ENCODE measurements at regions not wholly inside any gene's neighbourhood (a gene's known extent, or its start where the extent isn't known, plus 50 kb on each side); places are given as distances from the start of the nearest gene placed in this dataset.

DNA sequence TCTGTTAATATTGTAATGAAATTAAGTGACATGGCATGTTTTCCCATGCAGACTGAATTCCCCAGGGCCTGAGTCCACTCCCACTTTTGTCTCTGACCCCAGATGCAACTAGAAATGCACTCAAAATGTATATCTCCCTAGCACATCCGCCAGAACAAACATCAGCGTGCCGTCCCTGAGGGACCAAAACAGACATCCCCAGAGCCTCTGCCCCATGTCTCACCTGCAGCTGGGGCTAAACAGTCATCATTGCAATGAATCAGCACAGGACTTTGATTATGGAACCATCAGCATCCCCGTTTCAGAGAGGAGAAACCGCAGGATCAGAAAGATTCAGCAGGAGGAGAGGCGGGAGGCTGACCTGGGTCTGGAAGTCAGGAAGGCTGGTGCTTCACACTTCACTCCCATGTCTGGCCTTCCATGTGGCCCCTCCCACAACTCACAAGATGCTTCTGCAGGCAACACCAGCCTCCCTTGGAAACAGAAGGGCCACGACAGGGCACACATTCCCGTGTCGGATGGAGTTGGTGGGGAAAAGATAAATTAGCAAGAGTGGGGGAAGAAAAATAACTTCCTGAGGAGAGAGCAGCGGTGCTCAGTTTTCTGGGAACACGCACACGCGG, 130.6 kb upstream of the VSTM2B start:
- no peak overlapping the region for H3K27ac Mint-ChIP-seq
- H3K4me1 Mint-ChIP-seq (ENCODE audit: low read depth): no peaks in the 10 kb centered on the region
- no peak for DNase-seq (ENCODE audit: low spot score, unreplicated experiment)
- H3K36me3 Mint-ChIP-seq (ENCODE audit: insufficient read depth): no peaks in the 10 kb centered on the region
- H3K4me3 Mint-ChIP-seq (ENCODE audit: low read depth): no peak overlapping the region
- peaks cover 22% of the 10 kb centered on the region for H3K27me3 Mint-ChIP-seq
- TF ChIP-seq, protein P1, sequence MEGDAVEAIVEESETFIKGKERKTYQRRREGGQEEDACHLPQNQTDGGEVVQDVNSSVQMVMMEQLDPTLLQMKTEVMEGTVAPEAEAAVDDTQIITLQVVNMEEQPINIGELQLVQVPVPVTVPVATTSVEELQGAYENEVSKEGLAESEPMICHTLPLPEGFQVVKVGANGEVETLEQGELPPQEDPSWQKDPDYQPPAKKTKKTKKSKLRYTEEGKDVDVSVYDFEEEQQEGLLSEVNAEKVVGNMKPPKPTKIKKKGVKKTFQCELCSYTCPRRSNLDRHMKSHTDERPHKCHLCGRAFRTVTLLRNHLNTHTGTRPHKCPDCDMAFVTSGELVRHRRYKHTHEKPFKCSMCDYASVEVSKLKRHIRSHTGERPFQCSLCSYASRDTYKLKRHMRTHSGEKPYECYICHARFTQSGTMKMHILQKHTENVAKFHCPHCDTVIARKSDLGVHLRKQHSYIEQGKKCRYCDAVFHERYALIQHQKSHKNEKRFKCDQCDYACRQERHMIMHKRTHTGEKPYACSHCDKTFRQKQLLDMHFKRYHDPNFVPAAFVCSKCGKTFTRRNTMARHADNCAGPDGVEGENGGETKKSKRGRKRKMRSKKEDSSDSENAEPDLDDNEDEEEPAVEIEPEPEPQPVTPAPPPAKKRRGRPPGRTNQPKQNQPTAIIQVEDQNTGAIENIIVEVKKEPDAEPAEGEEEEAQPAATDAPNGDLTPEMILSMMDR (IDR thresholded peaks at IDR 0.05; ENCODE audit: unreplicated experiment): no peak
- H3K9me3 Mint-ChIP-seq (ENCODE audit: low read depth): peaks cover 8% of the 10 kb centered on the region

DNA sequence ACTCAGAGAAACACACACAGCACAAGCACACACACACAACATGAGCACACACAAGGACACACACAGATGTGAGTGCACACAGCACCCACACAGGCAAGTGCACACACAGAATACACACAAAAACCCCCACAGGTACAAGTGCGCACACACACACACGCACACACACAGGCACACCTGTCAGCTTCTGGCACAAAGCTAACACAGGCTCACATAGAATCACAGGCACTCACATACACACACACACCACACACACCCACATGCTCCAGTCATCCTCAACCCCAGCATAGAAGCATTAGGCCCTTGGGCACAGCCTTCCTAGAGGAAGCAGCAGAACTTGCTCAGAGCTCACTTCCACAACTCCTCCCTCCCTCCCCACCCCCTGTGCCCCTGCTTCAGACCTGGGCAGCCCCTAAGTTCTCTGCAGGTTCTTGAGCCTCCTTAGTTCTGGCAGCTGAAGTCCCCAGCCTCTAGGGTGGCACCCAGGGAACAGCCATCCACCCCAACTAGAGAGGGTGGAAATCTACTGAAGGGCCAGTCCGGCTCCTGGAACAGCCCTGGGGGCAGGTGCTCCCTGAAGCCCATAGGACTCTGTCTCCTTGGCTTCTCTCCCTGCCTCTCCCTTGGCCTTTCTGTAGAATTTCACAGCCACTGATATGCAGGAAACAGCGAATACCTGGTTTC, 129.9 kb upstream of the VSTM2B start:
- no peaks in the 10 kb centered on the region for H3K4me1 Mint-ChIP-seq (ENCODE audit: low read depth)
- no peaks in the 10 kb centered on the region for H3K36me3 Mint-ChIP-seq (ENCODE audit: insufficient read depth)
- H3K27ac Mint-ChIP-seq: no peak overlapping the region
- H3K27me3 Mint-ChIP-seq: peaks cover 22% of the 10 kb centered on the region
- peaks cover 8% of the 10 kb centered on the region for H3K9me3 Mint-ChIP-seq (ENCODE audit: low read depth)
- H3K4me3 Mint-ChIP-seq (ENCODE audit: low read depth): no peak overlapping the region
- no peak for DNase-seq (ENCODE audit: low spot score, unreplicated experiment)
- TF ChIP-seq, protein P1 (IDR thresholded peaks at IDR 0.05; ENCODE audit: unreplicated experiment): no peak

DNA sequence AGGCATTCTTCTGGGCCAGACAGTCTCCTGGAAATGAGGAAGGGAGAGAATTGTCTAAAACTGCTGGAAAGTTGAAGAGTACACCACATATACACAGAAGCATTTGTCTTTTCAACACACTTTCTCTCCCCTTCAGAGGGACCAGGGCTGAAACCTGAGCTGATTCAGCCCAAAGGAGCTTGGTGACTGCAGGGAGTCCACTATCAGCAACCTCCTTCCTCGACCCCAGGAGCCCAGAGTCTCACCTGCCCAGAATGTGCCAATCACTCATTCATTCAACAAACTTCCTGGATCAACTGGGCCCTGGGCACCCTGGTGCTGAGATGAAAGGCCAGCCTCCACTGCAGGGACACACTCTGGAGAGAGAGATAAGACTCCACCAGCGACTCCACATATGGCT, 128.9 kb upstream of the VSTM2B start:
- no peak for DNase-seq (ENCODE audit: low spot score, unreplicated experiment)
- peaks cover 18% of the 10 kb centered on the region for H3K27me3 Mint-ChIP-seq
- no peaks in the 10 kb centered on the region for H3K9me3 Mint-ChIP-seq (ENCODE audit: low read depth)
- TF ChIP-seq, protein P1 (IDR thresholded peaks at IDR 0.05; ENCODE audit: unreplicated experiment): no peak
- no peaks in the 10 kb centered on the region for H3K4me1 Mint-ChIP-seq (ENCODE audit: low read depth)
- no peak overlapping the region for H3K27ac Mint-ChIP-seq
- H3K4me3 Mint-ChIP-seq (ENCODE audit: low read depth): no peak overlapping the region
- H3K36me3 Mint-ChIP-seq (ENCODE audit: insufficient read depth): no peaks in the 10 kb centered on the region

DNA sequence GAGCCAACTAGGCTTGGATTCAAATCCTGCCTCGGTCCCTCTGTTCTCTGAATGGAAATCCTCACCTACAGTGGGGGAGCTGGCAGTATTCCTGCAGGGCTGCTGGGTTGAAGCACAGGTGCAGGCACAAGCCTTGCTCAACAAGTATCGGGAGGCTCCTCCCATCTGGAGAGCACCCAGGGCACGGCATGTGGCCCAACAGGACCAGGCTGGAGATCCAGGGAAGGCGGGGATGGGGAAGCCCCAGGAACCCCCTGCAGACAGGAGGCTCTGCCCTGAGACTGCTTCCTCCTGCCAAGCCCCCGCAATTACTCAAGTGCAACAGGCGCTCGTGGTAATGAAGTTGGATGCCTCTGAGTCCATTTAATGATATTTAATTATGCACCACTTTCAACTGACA, 128.0 kb upstream of the VSTM2B start:
- DNase-seq (ENCODE audit: low spot score, unreplicated experiment): no peak
- no peak overlapping the region for H3K4me3 Mint-ChIP-seq (ENCODE audit: low read depth)
- no peaks in the 10 kb centered on the region for H3K9me3 Mint-ChIP-seq (ENCODE audit: low read depth)
- H3K4me1 Mint-ChIP-seq (ENCODE audit: low read depth): no peaks in the 10 kb centered on the region
- no peak overlapping the region for H3K27ac Mint-ChIP-seq
- H3K36me3 Mint-ChIP-seq (ENCODE audit: insufficient read depth): no peaks in the 10 kb centered on the region
- peaks cover 18% of the 10 kb centered on the region for H3K27me3 Mint-ChIP-seq
- TF ChIP-seq, protein P1 (IDR thresholded peaks at IDR 0.05; ENCODE audit: unreplicated experiment): no peak

DNA sequence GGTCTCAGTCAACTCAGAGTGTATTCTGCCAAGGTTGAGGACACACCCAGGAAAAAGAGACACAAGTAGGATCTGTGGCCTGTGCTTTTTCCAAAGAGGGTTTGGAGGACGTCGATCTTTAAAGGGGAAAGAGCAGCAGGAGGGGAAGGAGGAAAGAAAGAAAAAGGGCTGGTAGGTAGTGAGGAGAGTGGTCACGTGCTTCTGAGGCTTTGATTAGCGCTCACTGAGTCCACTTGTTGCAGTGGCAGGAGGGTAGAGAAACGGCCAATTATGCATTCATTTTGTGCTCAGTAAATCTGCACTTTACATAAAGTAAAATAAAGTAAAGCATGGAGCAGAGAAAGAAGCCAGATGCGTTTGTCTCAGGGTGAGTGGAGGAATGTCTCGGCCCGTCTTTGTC, 126.0 kb upstream of the VSTM2B start:
- Mint-ChIP-seq H3K9me3 (ENCODE audit: low read depth) (no peaks in the 10 kb centered on the region), H3K4me1 (ENCODE audit: low read depth) (no peaks in the 10 kb centered on the region), H3K27ac (no peak overlapping the region), H3K36me3 (ENCODE audit: insufficient read depth) (no peaks in the 10 kb centered on the region), H3K4me3 (ENCODE audit: low read depth) (no peak overlapping the region), H3K27me3 (peaks cover 24% of the 10 kb centered on the region)
- TF ChIP-seq, protein P1 (IDR thresholded peaks at IDR 0.05; ENCODE audit: unreplicated experiment): no peak
- DNase-seq (ENCODE audit: low spot score, unreplicated experiment): no peak
